NT2/D1 (cell line): ENCODE measurements at regions not wholly inside any gene's neighbourhood (a gene's known extent, or its start where the extent isn't known, plus 50 kb on each side); places are given as distances from the start of the nearest gene placed in this dataset.

Experiments
- SUZ12 ChIP-seq: IDR thresholded peaks from 2 replicates; pipeline ENCODE4 v1.6.1; 2011; ENCODE audit not compliant: insufficient read length, insufficient read depth; ENCODE audit errors: extremely low read depth
- YY1 ChIP-seq: IDR thresholded peaks from 2 replicates; pipeline ENCODE4 v1.6.1; 2011; ENCODE audit not compliant: insufficient read length, insufficient read depth
- ZNF274 ChIP-seq: IDR thresholded peaks from 2 replicates; pipeline ENCODE4 v1.6.1; 2011; ENCODE audit warnings: mild to moderate bottlenecking, low read depth, low read length

DNA sequence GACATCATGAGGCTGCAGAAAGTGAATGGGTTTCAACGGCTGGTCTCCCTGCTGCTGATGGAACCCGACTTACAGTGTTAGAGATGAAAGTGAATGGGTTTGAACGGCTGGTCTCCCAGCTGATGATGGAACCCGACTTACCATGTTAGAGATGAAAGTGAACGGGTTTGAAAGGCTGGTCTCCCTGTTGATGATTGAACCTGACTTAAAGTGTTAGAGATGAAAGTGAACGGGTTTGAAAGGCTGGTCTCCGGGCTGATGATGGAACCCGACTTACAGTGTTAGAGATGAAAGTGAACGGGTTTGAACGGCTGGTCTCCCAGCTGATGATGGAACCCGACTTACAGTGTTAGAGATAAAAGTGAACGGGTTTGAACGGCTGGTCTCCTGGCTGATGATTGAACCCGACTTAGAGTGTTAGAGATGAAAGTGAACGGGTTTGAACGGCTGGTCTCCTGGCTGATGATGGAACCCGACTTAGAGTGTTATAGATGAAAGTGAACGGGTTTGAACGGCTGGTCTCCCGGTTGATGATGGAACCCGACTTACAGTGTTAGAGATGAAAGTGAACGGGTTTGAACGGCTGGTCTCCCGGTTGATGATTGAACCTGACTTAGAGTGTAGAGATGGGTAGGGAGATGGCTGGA lies 76.1 kb upstream of the ALKAL2 start:
- no peak for TF ChIP-seq YY1
- no peak for TF ChIP-seq ZNF274
- no peak for TF ChIP-seq SUZ12
